Panc1 (cell line): ENCODE measurements at regions not wholly inside any gene's neighbourhood (a gene's known extent, or its start where the extent isn't known, plus 50 kb on each side); places are given as distances from the start of the nearest gene placed in this dataset.

Source experiments
- POLR2AphosphoS5 ChIP-seq: IDR thresholded peaks from 2 replicates; pipeline ENCODE4 v1.6.1; 2012; ENCODE audit warnings: mild to moderate bottlenecking, low read depth, low read length, moderate library complexity
- SIN3A ChIP-seq: IDR thresholded peaks from 2 replicates; pipeline ENCODE4 v1.6.1; 2012; ENCODE audit warnings: low read depth, mild to moderate bottlenecking, low read length, moderate library complexity, borderline replicate concordance; ENCODE audit not compliant: insufficient read depth
- TF ChIP-seq, protein P1 (sequence below): fragments of 450-650 bp; IDR thresholded peaks from 2 replicates; pipeline ENCODE4 v1.5.1; 2017; ENCODE audit warnings: mild to moderate bottlenecking

- TF ChIP-seq, protein P1, sequence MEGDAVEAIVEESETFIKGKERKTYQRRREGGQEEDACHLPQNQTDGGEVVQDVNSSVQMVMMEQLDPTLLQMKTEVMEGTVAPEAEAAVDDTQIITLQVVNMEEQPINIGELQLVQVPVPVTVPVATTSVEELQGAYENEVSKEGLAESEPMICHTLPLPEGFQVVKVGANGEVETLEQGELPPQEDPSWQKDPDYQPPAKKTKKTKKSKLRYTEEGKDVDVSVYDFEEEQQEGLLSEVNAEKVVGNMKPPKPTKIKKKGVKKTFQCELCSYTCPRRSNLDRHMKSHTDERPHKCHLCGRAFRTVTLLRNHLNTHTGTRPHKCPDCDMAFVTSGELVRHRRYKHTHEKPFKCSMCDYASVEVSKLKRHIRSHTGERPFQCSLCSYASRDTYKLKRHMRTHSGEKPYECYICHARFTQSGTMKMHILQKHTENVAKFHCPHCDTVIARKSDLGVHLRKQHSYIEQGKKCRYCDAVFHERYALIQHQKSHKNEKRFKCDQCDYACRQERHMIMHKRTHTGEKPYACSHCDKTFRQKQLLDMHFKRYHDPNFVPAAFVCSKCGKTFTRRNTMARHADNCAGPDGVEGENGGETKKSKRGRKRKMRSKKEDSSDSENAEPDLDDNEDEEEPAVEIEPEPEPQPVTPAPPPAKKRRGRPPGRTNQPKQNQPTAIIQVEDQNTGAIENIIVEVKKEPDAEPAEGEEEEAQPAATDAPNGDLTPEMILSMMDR = no peak
- TF ChIP-seq POLR2AphosphoS5 = no peak
- TF ChIP-seq SIN3A = no peak
Measured at GRCh38 chr2:211248841-211249240, 692.4 kb downstream of the CPS1 start.
